ENCODE measurements at regions not wholly inside any gene's neighbourhood (a gene's known extent, or its start where the extent isn't known, plus 50 kb on each side); places are given as distances from the start of the nearest gene placed in this dataset.

GRCh38 chr2:64336171-64336570, 117.8 kb upstream of the LGALSL start:
- WGBS, 2 donors = 93 to 97% methylated on average over 1 of the region's 1 CpG
- Histone ChIP-seq H3K36me3 (ENCODE audit: low read depth, missing control alignments) (no peaks in the 10 kb centered on the region), H3K27ac (no peak overlapping the region), H3K27me3 (no peaks in the 10 kb centered on the region), H3K9me3 (no peaks in the 10 kb centered on the region), H3K4me3 (no peak overlapping the region), H3K4me1 (peaks cover 3% of the 10 kb centered on the region)
- TF ChIP-seq CTCF (IDR thresholded peaks at IDR 0.05) = no peak
- no peak for TF ChIP-seq POLR2A (IDR thresholded peaks at IDR 0.05)
- intact Hi-C loops (cut with DNase I; ENCODE audit: low total_unique reads) = loop anchor here (10.0 kb wide), 1 partner anchor 149 kb away; no protein-coding TSS in a partner anchor
- no peak for DNase-seq

GRCh38 chr2:64337314-64337713, 116.6 kb upstream of the LGALSL start:
- H3K9me3 ChIP-seq = no peaks in the 10 kb centered on the region
- H3K36me3 ChIP-seq (ENCODE audit: low read depth, missing control alignments) = no peaks in the 10 kb centered on the region
- TF ChIP-seq POLR2A (IDR thresholded peaks at IDR 0.05) (no peak), CTCF (IDR thresholded peaks at IDR 0.05) (no peak)
- intact Hi-C loops (cut with DNase I; ENCODE audit: low total_unique reads) = loop anchor here (10.0 kb wide), 1 partner anchor 147 kb away; no protein-coding TSS in a partner anchor
- H3K27me3 ChIP-seq = no peaks in the 10 kb centered on the region
- H3K4me3 ChIP-seq = no peak overlapping the region
- WGBS, 2 donors = 94 to 96% methylated on average over 3 of the region's 3 CpGs
- H3K27ac ChIP-seq = no peak overlapping the region
- DNase-seq = no peak
- peaks cover 9% of the 10 kb centered on the region for H3K4me1 ChIP-seq

GRCh38 chr2:64338108-64338507, 115.9 kb upstream of the LGALSL start:
- intact Hi-C loops (cut with DNase I; ENCODE audit: low total_unique reads) = loop anchor here (10.0 kb wide), 1 partner anchor 147 kb away; no protein-coding TSS in a partner anchor

GRCh38 chr2:64338910-64339500, 115.0 kb upstream of the LGALSL start:
- WGBS, 2 donors = 88 to 90% methylated on average over 5 of the region's 5 CpGs
- Histone ChIP-seq H3K9me3 (no peaks in the 10 kb centered on the region), H3K4me1 (peaks cover 10% of the 10 kb centered on the region), H3K27me3 (no peaks in the 10 kb centered on the region), H3K36me3 (ENCODE audit: low read depth, missing control alignments) (no peaks in the 10 kb centered on the region), H3K4me3 (no peak overlapping the region), H3K27ac (no peak overlapping the region)
- intact Hi-C loops (cut with DNase I; ENCODE audit: low total_unique reads) = loop anchor here (10.0 kb wide), 1 partner anchor 146 kb away; no protein-coding TSS in a partner anchor
- no peak for TF ChIP-seq POLR2A (IDR thresholded peaks at IDR 0.05)
- TF ChIP-seq CTCF (IDR thresholded peaks at IDR 0.05) = no peak
- no peak for DNase-seq

More at GRCh38 chr2:64338108-64338507, 115.9 kb upstream of the LGALSL start:
- Histone ChIP-seq H3K27ac (no peak overlapping the region), H3K36me3 (ENCODE audit: low read depth, missing control alignments) (no peaks in the 10 kb centered on the region), H3K4me3 (no peak overlapping the region), H3K27me3 (no peaks in the 10 kb centered on the region), H3K4me1 (peaks cover 10% of the 10 kb centered on the region), H3K9me3 (no peaks in the 10 kb centered on the region)
- no peak for DNase-seq
- WGBS, 2 donors = 65 to 92% methylated on average over 4 of the region's 4 CpGs
- TF ChIP-seq POLR2A (IDR thresholded peaks at IDR 0.05) (no peak), CTCF (IDR thresholded peaks at IDR 0.05) (no peak)

GRCh38 chr2:64341461-64341860, 112.5 kb upstream of the LGALSL start:
- Histone ChIP-seq H3K27ac (peak overlapping the region in 1 of 2 donors; percentile 41), H3K4me1 (peaks cover 10% of the 10 kb centered on the region), H3K9me3 (no peaks in the 10 kb centered on the region), H3K4me3 (no peak overlapping the region), H3K27me3 (no peaks in the 10 kb centered on the region), H3K36me3 (ENCODE audit: low read depth, missing control alignments) (no peaks in the 10 kb centered on the region)
- intact Hi-C loops (cut with DNase I; ENCODE audit: low total_unique reads) = no loop called here
- TF ChIP-seq CTCF (IDR thresholded peaks at IDR 0.05) (no peak), POLR2A (IDR thresholded peaks at IDR 0.05) (no peak)
- peak; percentile 81 for DNase-seq
- WGBS, 2 donors = 39 to 56% methylated on average over 6 of the region's 6 CpGs
